H9 (cell line): ENCODE measurements at regions not wholly inside any gene's neighbourhood (a gene's known extent, or its start where the extent isn't known, plus 50 kb on each side); places are given as distances from the start of the nearest gene placed in this dataset.

ENCODE experiments used
- DNase-seq: peaks from one replicate; pipeline ENCODE4 v3.0.0-alpha.2; 2017
- H2AFZ ChIP-seq: one replicate; pipeline ENCODE4 v1.6.1; 2013; ENCODE audit warnings: mild to moderate bottlenecking, low read length, control low read depth, moderate library complexity
- H2AK5ac ChIP-seq: 2 replicates; pipeline ENCODE4 v1.6.1; 2013; ENCODE audit warnings: low read length, control low read depth, mixed read lengths; ENCODE audit not compliant: insufficient read length
- H2BK120ac ChIP-seq: one replicate; pipeline ENCODE4 v1.6.1; 2013; ENCODE audit warnings: low read depth, mild to moderate bottlenecking, low read length, control low read depth, inconsistent platforms; ENCODE audit not compliant: poor library complexity, severe bottlenecking
- H2BK12ac ChIP-seq: 2 replicates; pipeline ENCODE4 v1.6.1; 2013; ENCODE audit warnings: low read length, control low read depth, mixed read lengths, low read depth; ENCODE audit not compliant: insufficient read length
- H2BK15ac ChIP-seq: 2 replicates; pipeline ENCODE4 v1.6.1; 2013; ENCODE audit warnings: low read depth, low read length, control low read depth
- H2BK20ac ChIP-seq: one replicate; pipeline ENCODE4 v1.6.1; 2013; ENCODE audit warnings: low read depth, mild to moderate bottlenecking, low read length, control low read depth, inconsistent platforms; ENCODE audit not compliant: poor library complexity, severe bottlenecking
- H2BK5ac ChIP-seq: 2 replicates; pipeline ENCODE4 v1.6.1; 2013; ENCODE audit warnings: low read length, control low read depth, mixed read lengths; ENCODE audit not compliant: insufficient read length
- H3K14ac ChIP-seq: 2 replicates; pipeline ENCODE4 v1.6.1; 2013; ENCODE audit warnings: low read length, control low read depth; ENCODE audit not compliant: insufficient read depth
- H3K18ac ChIP-seq: 2 replicates; pipeline ENCODE4 v1.6.1; 2013; ENCODE audit warnings: low read depth, mild to moderate bottlenecking, mixed read lengths, low read length, control low read depth; ENCODE audit not compliant: insufficient read length
- H3K23ac ChIP-seq: 2 replicates; pipeline ENCODE4 v1.6.1; 2013; ENCODE audit warnings: low read length, control low read depth, mixed read lengths, low read depth; ENCODE audit not compliant: insufficient read length
- H3K23me2 ChIP-seq: 2 replicates; pipeline ENCODE4 v1.6.1; 2013; ENCODE audit warnings: low read depth, mild to moderate bottlenecking, mixed read lengths, low read length, control low read depth; ENCODE audit not compliant: insufficient read length, poor library complexity, severe bottlenecking
- H3K27ac ChIP-seq: 2 replicates; pipeline ENCODE4 v1.5.1; 2013; ENCODE audit warnings: low read length, control low read depth, mixed read lengths, low read depth; ENCODE audit not compliant: insufficient read length
- H3K27me3 ChIP-seq: 2 replicates; pipeline ENCODE4 v1.6.1; 2013; ENCODE audit warnings: low read length, control low read depth, inconsistent platforms; ENCODE audit not compliant: insufficient read depth
- H3K4ac ChIP-seq: 2 replicates; pipeline ENCODE4 v1.6.1; 2013; ENCODE audit warnings: low read depth, mild to moderate bottlenecking, control low read depth, inconsistent platforms, low read length, moderate library complexity
- H3K4me1 ChIP-seq: 2 replicates; pipeline ENCODE4 v1.6.1; 2013; ENCODE audit warnings: low read length, control low read depth, inconsistent platforms; ENCODE audit not compliant: insufficient read depth
- H3K4me2 ChIP-seq: 2 replicates; pipeline ENCODE4 v1.6.1; 2013; ENCODE audit warnings: low read length, control low read depth, mixed read lengths; ENCODE audit not compliant: insufficient read length, insufficient read depth
- H3K56ac ChIP-seq: 2 replicates; pipeline ENCODE4 v1.6.1; 2013; ENCODE audit warnings: low read depth, mild to moderate bottlenecking, mixed read lengths, low read length, control low read depth; ENCODE audit not compliant: insufficient read length
- H3K79me1 ChIP-seq: 2 replicates; pipeline ENCODE4 v1.6.1; 2013; ENCODE audit warnings: low read depth, mild to moderate bottlenecking, moderate library complexity, low read length, control low read depth, inconsistent platforms; ENCODE audit not compliant: insufficient read depth, poor library complexity, severe bottlenecking
- H3K79me2 ChIP-seq: 2 replicates; pipeline ENCODE4 v1.6.1; 2013; ENCODE audit warnings: low read length, control low read depth, inconsistent platforms; ENCODE audit not compliant: insufficient read depth
- H3K9ac ChIP-seq: 2 replicates; pipeline ENCODE4 v1.6.1; 2013; ENCODE audit warnings: low read length, control low read depth, mixed read lengths; ENCODE audit not compliant: insufficient read length; ENCODE audit errors: extremely low read depth
- H3K9me3 ChIP-seq: one replicate; pipeline ENCODE4 v1.6.1; 2013; ENCODE audit warnings: low read depth, low read length, inconsistent platforms; ENCODE audit not compliant: control insufficient read depth
- H3T11ph ChIP-seq: one replicate; pipeline ENCODE4 v1.6.1; 2013; ENCODE audit warnings: mild to moderate bottlenecking, low read length, control low read depth, inconsistent platforms
- H4K20me1 ChIP-seq: one replicate; pipeline ENCODE4 v1.6.1; 2013; ENCODE audit not compliant: control insufficient read depth, insufficient read length, insufficient read depth
- H4K5ac ChIP-seq: 2 replicates; pipeline ENCODE4 v1.6.1; 2013; ENCODE audit warnings: low read depth, mild to moderate bottlenecking, mixed read lengths, low read length, control low read depth; ENCODE audit not compliant: insufficient read length
- H4K8ac ChIP-seq: replicated peaks from 2 replicates; pipeline ENCODE4 v1.6.1; 2013; ENCODE audit warnings: low read length, control low read depth, mixed read lengths, low read depth; ENCODE audit not compliant: insufficient read length
- H4K91ac ChIP-seq: 2 replicates; pipeline ENCODE4 v1.6.1; 2013; ENCODE audit warnings: low read depth, mild to moderate bottlenecking, moderate library complexity, mixed read lengths, low read length, control low read depth; ENCODE audit not compliant: insufficient read length
- H3K27ac Mint-ChIP-seq, 3 experiments: 2 replicates in 2 of 3; 3 replicates in 1 of 3; pipeline ENCODE4 v1.8.0; 2020 to 2021; ENCODE audit warnings: mixed read lengths in 3 of 3, mild to moderate bottlenecking in 1 of 3, moderate library complexity in 1 of 3
- H3K27me3 Mint-ChIP-seq: 2 replicates; pipeline ENCODE4 v1.8.0; 2021; ENCODE audit warnings: low read depth, mild to moderate bottlenecking, moderate library complexity, mixed read lengths
- H3K36me3 Mint-ChIP-seq, 3 experiments: 2 replicates in 2 of 3; 3 replicates in 1 of 3; pipeline ENCODE4 v1.8.0; 2020 to 2021; ENCODE audit warnings: low read depth in 3 of 3, mixed read lengths in 3 of 3; ENCODE audit not compliant: insufficient read depth in 1 of 3
- H3K4me1 Mint-ChIP-seq, 2 experiments: 2 replicates each; pipeline ENCODE4 v1.8.0; 2020; ENCODE audit warnings: mixed read lengths in 2 of 2
- H3K4me3 Mint-ChIP-seq, 2 experiments: 2 replicates in 1 of 2; 3 replicates in 1 of 2; pipeline ENCODE4 v1.8.0; 2020 to 2021; ENCODE audit warnings: mild to moderate bottlenecking in 2 of 2, mixed read lengths in 2 of 2, moderate library complexity in 1 of 2
- H3K9me3 Mint-ChIP-seq, 2 experiments: 2 replicates in 1 of 2; 3 replicates in 1 of 2; pipeline ENCODE4 v1.8.0; 2020; ENCODE audit warnings: mild to moderate bottlenecking in 2 of 2, mixed read lengths in 2 of 2, moderate library complexity in 1 of 2
- WGBS: extraction: QIAGEN DNeasy Blood & Tissue Kit; methylation state at CpG from one replicate; pipeline ENCODE4 v1.1.7; 2013; ENCODE audit warnings: missing lambda C conversion rate, low lambda C conversion rate, mixed read lengths; ENCODE audit not compliant: insufficient read length; ENCODE audit errors: extremely low coverage; 5-methylcytosine and 5-hydroxymethylcytosine counted together
- TF ChIP-seq, protein P1 (sequence below): fragments of 200-600 bp; sonication (generic); conservative IDR thresholded peaks from 3 replicates; pipeline ENCODE4 v1.8.0; 2021; ENCODE audit warnings: antibody characterized with exemption, mild to moderate bottlenecking

DNA sequence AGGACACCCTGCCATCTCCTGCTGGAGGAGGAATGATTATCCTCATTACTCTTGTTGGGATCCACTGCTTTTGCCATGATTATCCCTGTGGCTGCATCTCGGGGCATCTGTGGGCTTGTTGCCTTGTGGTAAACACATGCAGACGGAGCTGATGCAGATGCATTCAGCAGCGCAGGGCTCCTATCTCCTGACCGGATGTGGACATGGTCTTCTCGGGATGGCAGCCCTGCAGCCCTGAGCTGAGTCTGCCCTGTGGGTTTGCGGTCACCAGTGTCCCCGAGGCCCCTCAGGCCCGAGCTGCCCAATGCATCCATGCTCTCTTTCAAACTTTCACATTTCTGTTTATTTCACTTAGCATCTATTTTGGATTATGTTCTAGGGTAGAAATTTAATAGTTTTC is 250.4 kb upstream of the IRX1 start:
- no peaks in the 10 kb centered on the region for H3K9me3 ChIP-seq
- H3T11ph ChIP-seq, result no peak overlapping the region
- H3K56ac ChIP-seq, result no peak overlapping the region
- H2BK20ac ChIP-seq, result no peak overlapping the region
- no CpG with 5 or more reads among the region's 8 CpGs for WGBS
- H4K91ac ChIP-seq, result no peak overlapping the region
- H3K23me2 ChIP-seq, result no peaks in the 10 kb centered on the region
- no peak overlapping the region for H3K4ac ChIP-seq
- no peak overlapping the region for H2BK120ac ChIP-seq
- H2BK5ac ChIP-seq, result no peak overlapping the region
- TF ChIP-seq, protein P1, sequence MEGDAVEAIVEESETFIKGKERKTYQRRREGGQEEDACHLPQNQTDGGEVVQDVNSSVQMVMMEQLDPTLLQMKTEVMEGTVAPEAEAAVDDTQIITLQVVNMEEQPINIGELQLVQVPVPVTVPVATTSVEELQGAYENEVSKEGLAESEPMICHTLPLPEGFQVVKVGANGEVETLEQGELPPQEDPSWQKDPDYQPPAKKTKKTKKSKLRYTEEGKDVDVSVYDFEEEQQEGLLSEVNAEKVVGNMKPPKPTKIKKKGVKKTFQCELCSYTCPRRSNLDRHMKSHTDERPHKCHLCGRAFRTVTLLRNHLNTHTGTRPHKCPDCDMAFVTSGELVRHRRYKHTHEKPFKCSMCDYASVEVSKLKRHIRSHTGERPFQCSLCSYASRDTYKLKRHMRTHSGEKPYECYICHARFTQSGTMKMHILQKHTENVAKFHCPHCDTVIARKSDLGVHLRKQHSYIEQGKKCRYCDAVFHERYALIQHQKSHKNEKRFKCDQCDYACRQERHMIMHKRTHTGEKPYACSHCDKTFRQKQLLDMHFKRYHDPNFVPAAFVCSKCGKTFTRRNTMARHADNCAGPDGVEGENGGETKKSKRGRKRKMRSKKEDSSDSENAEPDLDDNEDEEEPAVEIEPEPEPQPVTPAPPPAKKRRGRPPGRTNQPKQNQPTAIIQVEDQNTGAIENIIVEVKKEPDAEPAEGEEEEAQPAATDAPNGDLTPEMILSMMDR, result no peak
- Mint-ChIP-seq H3K9me3 (0 out of 5 replicates have a peak, but pooled peaks cover 0 to 3% of the 10 kb centered on the region in 2 experiments), H3K4me1 (peaks cover 11% of the 10 kb centered on the region in 2 experiments; a peak in 3 of 4 replicates), H3K27me3 (peaks cover 3% of the 10 kb centered on the region), H3K36me3 (peaks cover 0 to 4% (median 0%) of the 10 kb centered on the region in 3 experiments; a peak in 1 of 7 replicates), H3K4me3 (no peak overlapping the region), H3K27ac (no peak overlapping the region)
- H4K8ac ChIP-seq, result no peak overlapping the region
- no peaks in the 10 kb centered on the region for H3K79me2 ChIP-seq
- H2BK15ac ChIP-seq, result no peak overlapping the region
- no peak overlapping the region for H3K14ac ChIP-seq
- H2AK5ac ChIP-seq, result no peak overlapping the region
- H3K18ac ChIP-seq, result no peak overlapping the region
- H3K9ac ChIP-seq, result no peak overlapping the region
- H3K79me1 ChIP-seq, result no peaks in the 10 kb centered on the region
- no peak overlapping the region for H2AFZ ChIP-seq
- no peak overlapping the region for H3K4me2 ChIP-seq
- H4K20me1 ChIP-seq, result no peaks in the 10 kb centered on the region
- no peak overlapping the region for H4K5ac ChIP-seq
- no peak overlapping the region for H3K27ac ChIP-seq
- H3K27me3 ChIP-seq, result no peaks in the 10 kb centered on the region
- DNase-seq, result no peak
- no peak overlapping the region for H3K23ac ChIP-seq
- no peak overlapping the region for H2BK12ac ChIP-seq
- no peaks in the 10 kb centered on the region for H3K4me1 ChIP-seq
